SK-N-SH (cell line): ENCODE measurements at regions not wholly inside any gene's neighbourhood (a gene's known extent, or its start where the extent isn't known, plus 50 kb on each side); places are given as distances from the start of the nearest gene placed in this dataset.

Source experiments
- CTCF ChIA-PET: fragments of 300-600, 350-600 bp; formaldehyde crosslinking; extraction: SDS; loops from one replicate; lab custom pipeline; 2021; lab: Yijun Ruan, JAX
- POLR2A ChIA-PET: fragments of 350-600 bp; sonication (Branson Sonifier 250); formaldehyde crosslinking; extraction: SDS; loops from one replicate; lab custom pipeline; 2020; ENCODE audit warnings: antibody characterized with exemption, inconsistent platforms; lab: Yijun Ruan, JAX
- DNase-seq: peaks from one replicate; pipeline ENCODE4 v3.0.0; 2012
- H2AFZ ChIP-seq: fragments of 200-600 bp; sonication (generic); 2 replicates; pipeline ENCODE4 v1.8.1; 2016; ENCODE audit warnings: antibody characterized with exemption, mild to moderate bottlenecking, low read depth
- H3F3A ChIP-seq: fragments of 200-600 bp; sonication (generic); replicated peaks from 2 replicates; pipeline ENCODE3; 2016; ENCODE audit warnings: antibody characterized with exemption, mild to moderate bottlenecking; ENCODE audit not compliant: insufficient read depth
- H3K27ac ChIP-seq, 2 experiments: fragments of 200-500 bp in 1 of 2; fragments of 200-600 bp in 1 of 2; sonication (Bioruptor generic) in 1 of 2; sonication (generic), shearing (Covaris generic) in 1 of 2; 2 replicates each; pipeline versions ENCODE4 v1.5.1 to v1.6.1; 2014 to 2016; ENCODE audit warnings: low read depth in 2 of 2, inconsistent platforms in 1 of 2, low read length in 1 of 2, mild to moderate bottlenecking in 1 of 2, mixed read lengths in 1 of 2
- H3K27me3 ChIP-seq: fragments of 200-600 bp; sonication (generic), shearing (Covaris generic); 2 replicates; pipeline ENCODE4 v1.6.1; 2016; ENCODE audit warnings: mixed run types; ENCODE audit not compliant: insufficient read depth
- H3K36me3 ChIP-seq, 2 experiments: fragments of 200-500 bp in 1 of 2; fragments of 200-600 bp in 1 of 2; sonication (Bioruptor generic) in 1 of 2; sonication (generic) in 1 of 2; replicated peaks in 1 of 2; 2 replicates each; pipeline versions ENCODE3 to v1.5.1; 2014 to 2016; ENCODE audit warnings: low read length in 1 of 2, mild to moderate bottlenecking in 1 of 2; ENCODE audit not compliant: insufficient read depth in 2 of 2, control insufficient read depth in 1 of 2
- H3K4me1 ChIP-seq, 2 experiments: fragments of 200-500 bp in 1 of 2; fragments of 200-600 bp in 1 of 2; sonication (Bioruptor generic) in 1 of 2; sonication (generic), shearing (Covaris generic) in 1 of 2; 2 replicates each; pipeline versions ENCODE4 v1.5.1 to v1.6.1; 2014 to 2016; ENCODE audit warnings: low read depth in 1 of 2, low read length in 1 of 2, mixed run types in 1 of 2; ENCODE audit not compliant: insufficient read depth in 2 of 2, control insufficient read depth in 1 of 2
- H3K4me2 ChIP-seq: fragments of 200-600 bp; sonication (generic), shearing (Covaris generic); 2 replicates; pipeline ENCODE4 v1.6.1; 2017; ENCODE audit warnings: mixed run types
- H3K4me3 ChIP-seq, 2 experiments: fragments of 200-500 bp in 1 of 2; fragments of 200-600 bp in 1 of 2; sonication (Bioruptor generic) in 1 of 2; sonication (generic), shearing (Covaris generic) in 1 of 2; 2 replicates each; pipeline versions ENCODE4 v1.5.1 to v1.8.1; 2014 to 2016; ENCODE audit warnings: low read depth in 2 of 2, inconsistent platforms in 1 of 2, low read length in 1 of 2, mild to moderate bottlenecking in 1 of 2, mixed read lengths in 1 of 2, moderate library complexity in 1 of 2
- H3K79me2 ChIP-seq: fragments of 200-600 bp; sonication (generic); 2 replicates; pipeline ENCODE4 v1.8.1; 2017; ENCODE audit warnings: mild to moderate bottlenecking; ENCODE audit not compliant: insufficient read depth
- H3K9ac ChIP-seq: fragments of 200-600 bp; sonication (generic); 2 replicates; pipeline ENCODE4 v1.6.1; 2017; ENCODE audit warnings: mixed run types
- H3K9me2 ChIP-seq: fragments of 200-600 bp; sonication (generic); 2 replicates; pipeline ENCODE4 v1.6.1; 2017; ENCODE audit warnings: mixed run types
- H3K9me3 ChIP-seq: fragments of 200-600 bp; sonication (generic); 2 replicates; pipeline ENCODE4 v1.6.1; 2017; ENCODE audit warnings: mixed run types, mild to moderate bottlenecking, moderate library complexity
- H4K20me1 ChIP-seq: fragments of 200-600 bp; sonication (generic); 2 replicates; pipeline ENCODE4 v1.6.1; 2017; ENCODE audit warnings: mild to moderate bottlenecking, mixed run types; ENCODE audit not compliant: insufficient read depth
- CTCF ChIP-seq: fragments of 200-600 bp; sonication (generic); IDR thresholded peaks from 2 replicates; pipeline ENCODE4 v1.6.1; 2017; ENCODE audit warnings: antibody characterized with exemption, mild to moderate bottlenecking, moderate library complexity
- ELF1 ChIP-seq: IDR thresholded peaks from 2 replicates; pipeline ENCODE4 v1.4.0; 2012
- FOXJ3 ChIP-seq: sonication (generic); formaldehyde crosslinking; IDR thresholded peaks from 2 replicates; pipeline ENCODE4 v1.5.1; 2020; ENCODE audit warnings: mild to moderate bottlenecking, missing genetic modification reagents
- FOXM1 ChIP-seq: IDR thresholded peaks from 2 replicates; pipeline ENCODE4 v1.4.0; 2012; ENCODE audit warnings: low read depth, mild to moderate bottlenecking
- GABPA ChIP-seq: IDR thresholded peaks from 2 replicates; pipeline ENCODE4 v1.4.0; 2012; ENCODE audit warnings: low read depth, mild to moderate bottlenecking
- GATA2 ChIP-seq: sonication (generic); formaldehyde crosslinking; IDR thresholded peaks from 2 replicates; pipeline ENCODE4 v1.5.0; 2020; ENCODE audit warnings: mild to moderate bottlenecking, missing genetic modification reagents
- IRF3 ChIP-seq: fragments of 150-350 bp; IDR thresholded peaks from 2 replicates; pipeline ENCODE4 v1.6.1; 2016; ENCODE audit warnings: mild to moderate bottlenecking, low read depth, low read length
- JUND ChIP-seq: IDR thresholded peaks from 2 replicates; pipeline ENCODE4 v1.4.0; 2012
- MEF2A ChIP-seq: IDR thresholded peaks from 2 replicates; pipeline ENCODE4 v1.4.0; 2012; ENCODE audit warnings: low read depth, borderline replicate concordance
- NFIC ChIP-seq: IDR thresholded peaks from 2 replicates; pipeline ENCODE4 v1.4.0; 2012; ENCODE audit warnings: borderline replicate concordance
- NRF1 ChIP-seq: IDR thresholded peaks from 2 replicates; pipeline ENCODE4 v1.6.1; 2012; ENCODE audit warnings: low read depth, mild to moderate bottlenecking, low read length
- PBX3 ChIP-seq: IDR thresholded peaks from 2 replicates; pipeline ENCODE4; 2012
- POLR2AphosphoS5 ChIP-seq: IDR thresholded peaks from 2 replicates; pipeline ENCODE4 v1.6.1; 2012; ENCODE audit warnings: low read depth, low read length
- REST ChIP-seq: IDR thresholded peaks from 2 replicates; pipeline ENCODE4 v1.6.1; 2012; ENCODE audit warnings: mild to moderate bottlenecking, low read depth, low read length, moderate library complexity
- RFX5 ChIP-seq: IDR thresholded peaks from 2 replicates; pipeline ENCODE4 v1.6.1; 2012; ENCODE audit warnings: mild to moderate bottlenecking, improper control_type of control experiment, low read length
- RXRA ChIP-seq: IDR thresholded peaks from 2 replicates; pipeline ENCODE4 v1.4.0; 2012; ENCODE audit warnings: low read depth, mild to moderate bottlenecking, borderline replicate concordance
- SIN3A ChIP-seq: IDR thresholded peaks from 2 replicates; pipeline ENCODE4 v1.6.1; 2012; ENCODE audit warnings: low read depth, mild to moderate bottlenecking, low read length, moderate library complexity, borderline replicate concordance
- SMC3 ChIP-seq: IDR thresholded peaks from 2 replicates; pipeline ENCODE4 v1.6.1; 2012; ENCODE audit warnings: low read depth, low read length, improper control_type of control experiment
- USF1 ChIP-seq: IDR thresholded peaks from 2 replicates; pipeline ENCODE4 v1.4.0; 2012; ENCODE audit warnings: low read depth, borderline replicate concordance
- WGBS: methylation state at CpG from one replicate; pipeline ENCODE4 v1.1.6; 2017; ENCODE audit warnings: low lambda C conversion rate; 5-methylcytosine and 5-hydroxymethylcytosine counted together

- 46% methylated on average over 2 of the region's 2 CpGs for WGBS
- Histone ChIP-seq H3K27me3 (no peaks in the 10 kb centered on the region), H3K27ac (no peak overlapping the region), H4K20me1 (no peaks in the 10 kb centered on the region), H3K4me3 (no peak overlapping the region), H3K4me2 (no peak overlapping the region), H3K9ac (no peak overlapping the region), H3K79me2 (no peaks in the 10 kb centered on the region), H3K9me2 (no peaks in the 10 kb centered on the region), H3F3A (peaks cover 8% of the 10 kb centered on the region), H3K9me3 (no peaks in the 10 kb centered on the region), H2AFZ (no peak overlapping the region), H3K36me3 (no peaks in the 10 kb centered on the region), H3K4me1 (peaks cover 3 to 9% of the 10 kb centered on the region in 2 experiments; a peak in 2 of 4 replicates)
- POLR2A ChIA-PET, result no interaction called here
- CTCF ChIA-PET, result no interaction called here
- TF ChIP-seq FOXM1 (no peak), NRF1 (no peak), JUND (no peak), POLR2AphosphoS5 (no peak), SMC3 (no peak), MEF2A (no peak), RFX5 (no peak)
- no peak for DNase-seq
These were observed 173.5 kb downstream of the ETAA1 start for GRCh38 chr2:67570611-67571010.

- CTCF ChIA-PET, result no interaction called here
- no peaks in the 10 kb centered on the region for H3K79me2 ChIP-seq
These were observed 174.9 kb downstream of the ETAA1 start for GRCh38 chr2:67571785-67572718.

More at GRCh38 chr2:67571785-67572718, 174.9 kb downstream of the ETAA1 start:
- Histone ChIP-seq H3K9me3 (no peaks in the 10 kb centered on the region), H3K9me2 (no peaks in the 10 kb centered on the region), H3K4me3 (no peak overlapping the region), H3K4me2 (no peak overlapping the region), H3K36me3 (no peaks in the 10 kb centered on the region), H3K27me3 (no peaks in the 10 kb centered on the region), H3F3A (peaks cover 8% of the 10 kb centered on the region), H3K4me1 (peaks cover 0 to under 1% of the 10 kb centered on the region in 2 experiments; a peak in 2 of 4 replicates), H3K9ac (no peak overlapping the region), H3K27ac (peak overlapping the region in 1 of 2 experiments; percentile 6; a peak in 1 of 4 replicates), H4K20me1 (no peaks in the 10 kb centered on the region), H2AFZ (no peak overlapping the region)
- POLR2A ChIA-PET, result no interaction called here
- TF ChIP-seq CTCF, result no peak
- no peak for TF ChIP-seq GATA2
- no peak for TF ChIP-seq NFIC
- TF ChIP-seq PBX3, result no peak
- no peak for TF ChIP-seq ELF1
- TF ChIP-seq RFX5, result no peak
- no peak for TF ChIP-seq REST
- no peak for TF ChIP-seq GABPA
- no peak for TF ChIP-seq SIN3A
- TF ChIP-seq FOXJ3 (CRISPR knock-in tag), result no peak
- no peak for TF ChIP-seq FOXM1
- TF ChIP-seq IRF3, result no peak
- TF ChIP-seq RXRA, result no peak
- no peak for TF ChIP-seq USF1
- DNase-seq, result no peak
